HepG2 (cell line): ENCODE measurements at regions not wholly inside any gene's neighbourhood (a gene's known extent, or its start where the extent isn't known, plus 50 kb on each side); places are given as distances from the start of the nearest gene placed in this dataset.

Source experiments
- ATAC-seq: fragments of 200-7000 bp; cut with Tn5 transposase; 3 replicates; pipeline ENCODE4 v1.9.1; 2020; ENCODE audit warnings: mild to moderate bottlenecking, moderate library complexity
- BruUV-seq: library from RNA; stranded (reverse); fragments of 400-500 nt; replicated peaks from 2 replicates; lab custom pipeline; 2021; lab: Mats Ljungman, UMichigan
- CTCF ChIA-PET: fragments of 300-600 bp; formaldehyde crosslinking; extraction: SDS; loops from one replicate; lab custom pipeline; 2021; ENCODE audit warnings: low total read pairs, inconsistent platforms, low intra/inter-chr PET ratio; lab: Yijun Ruan, JAX
- POLR2A ChIA-PET: fragments of 350-600 bp; sonication (Branson Sonifier 250); formaldehyde crosslinking; loops from one replicate; lab custom pipeline; 2020; ENCODE audit warnings: antibody characterized with exemption, inconsistent platforms; lab: Yijun Ruan, JAX
- DNase-seq: peaks from one replicate; pipeline ENCODE4 v3.0.0-alpha.2; 2015; ENCODE audit warnings: low spot score
- FAIRE-seq: peaks from 3 replicates; lab custom pipeline; 2011; peaks lifted over from hg19 to GRCh38; lab: Jason Lieb, UNC
- H2AFZ ChIP-seq: one replicate; pipeline ENCODE4 v1.6.1; 2011; ENCODE audit warnings: low read length, inconsistent platforms
- H3K27ac ChIP-seq: fragments of 300-600 bp; 3 replicates; pipeline ENCODE4 v1.8.0; 2011; ENCODE audit warnings: mixed run types, mild to moderate bottlenecking, mixed read lengths, low read length, inconsistent platforms; ENCODE audit not compliant: insufficient read depth; ENCODE audit errors: extremely low read length
- H3K27me3 ChIP-seq, 2 experiments: fragments of 200-600 bp in 1 of 2; 2 replicates in 1 of 2; 3 replicates in 1 of 2; pipeline versions ENCODE4 v1.6.0 to v1.8.0; 2011; ENCODE audit warnings: low read length in 2 of 2, mild to moderate bottlenecking in 2 of 2, moderate library complexity in 2 of 2, inconsistent platforms in 1 of 2; ENCODE audit not compliant: insufficient read depth in 2 of 2, control insufficient read depth in 1 of 2
- H3K36me3 ChIP-seq, 2 experiments: fragments of 200-600 bp in 1 of 2; replicated peaks in 1 of 2; 2 replicates in 1 of 2; 3 replicates in 1 of 2; pipeline versions ENCODE4 v1.5.1 to v1.8.0; 2011; ENCODE audit warnings: low read length in 2 of 2, inconsistent platforms in 1 of 2; ENCODE audit not compliant: insufficient read depth in 2 of 2, control insufficient read depth in 1 of 2
- H3K4me1 ChIP-seq: 2 replicates; pipeline ENCODE4 v1.5.1; 2012; ENCODE audit warnings: low read length, inconsistent platforms; ENCODE audit not compliant: insufficient read depth
- H3K4me2 ChIP-seq: 2 replicates; pipeline ENCODE4 v1.6.0; 2011; ENCODE audit warnings: low read depth, low read length, inconsistent platforms
- H3K4me3 ChIP-seq, 3 experiments: fragments of 200-600 bp in 1 of 3; sonication (generic), shearing (Covaris generic) in 1 of 3; replicated peaks in 1 of 3; 2 replicates each; pipeline ENCODE4 v1.5.1; 2011 to 2016; ENCODE audit warnings: low read length in 3 of 3, inconsistent platforms in 2 of 3, low read depth in 2 of 3, mild to moderate bottlenecking in 2 of 3, control low read depth in 1 of 3, mixed read lengths in 1 of 3; ENCODE audit not compliant: insufficient read depth in 1 of 3
- H3K79me2 ChIP-seq: one replicate; pipeline ENCODE4 v1.6.1; 2011; ENCODE audit warnings: low read length, inconsistent platforms; ENCODE audit not compliant: insufficient read depth
- H3K9ac ChIP-seq: 2 replicates; pipeline ENCODE4 v1.6.0; 2011; ENCODE audit warnings: mild to moderate bottlenecking, low read depth, low read length, inconsistent platforms; ENCODE audit not compliant: insufficient read depth
- H3K9me3 ChIP-seq: 2 replicates; pipeline ENCODE4 v1.5.1; 2012; ENCODE audit warnings: mild to moderate bottlenecking, low read length
- H4K20me1 ChIP-seq: 2 replicates; pipeline ENCODE4 v1.6.0; 2011; ENCODE audit warnings: inconsistent platforms, mild to moderate bottlenecking, low read length, moderate library complexity; ENCODE audit not compliant: insufficient read depth
- CEBPB ChIP-seq: IDR thresholded peaks from 2 replicates; pipeline ENCODE4 v1.6.1; 2011; ENCODE audit warnings: low read depth, low read length, improper control_type of control experiment, borderline replicate concordance
- CENPX ChIP-seq: sonication (generic); formaldehyde crosslinking; IDR thresholded peaks from 2 replicates; pipeline ENCODE4 v1.9.0; 2021; ENCODE audit warnings: mild to moderate bottlenecking, missing genetic modification reagents, moderate library complexity
- GPN1 ChIP-seq: sonication (generic); formaldehyde crosslinking; IDR thresholded peaks from 2 replicates; pipeline ENCODE4 v1.5.1; 2020; ENCODE audit warnings: missing genetic modification reagents, borderline replicate concordance
- XRCC5 ChIP-seq: fragments of 200-400 bp; formaldehyde crosslinking; optimal IDR thresholded peaks from 2 replicates; pipeline ENCODE3; 2017; ENCODE audit warnings: mild to moderate bottlenecking, low read length
- ZC3H13 ChIP-seq: sonication (generic); formaldehyde crosslinking; IDR thresholded peaks from 2 replicates; pipeline ENCODE4 v1.8.1; 2023; ENCODE audit warnings: mild to moderate bottlenecking, missing genetic modification reagents, moderate library complexity
- ZNF224 ChIP-seq: sonication (generic); formaldehyde crosslinking; IDR thresholded peaks from 2 replicates; pipeline ENCODE4 v1.5.0; 2020; ENCODE audit warnings: mild to moderate bottlenecking, missing genetic modification reagents
- ZNF329 ChIP-seq: sonication (generic); formaldehyde crosslinking; IDR thresholded peaks from 2 replicates; pipeline ENCODE4 v1.9.0; 2021; ENCODE audit warnings: low read depth, mild to moderate bottlenecking, missing genetic modification reagents
- ZNF790 ChIP-seq: sonication (generic); formaldehyde crosslinking; IDR thresholded peaks from 2 replicates; pipeline ENCODE4 v1.8.0; 2022; ENCODE audit warnings: missing genetic modification reagents, mild to moderate bottlenecking, borderline replicate concordance
- ZSCAN22 ChIP-seq: sonication (generic); formaldehyde crosslinking; IDR thresholded peaks from 2 replicates; pipeline ENCODE4 v1.4.0; 2020; ENCODE audit warnings: mild to moderate bottlenecking, missing genetic modification reagents
- WGBS: methylation state at CpG from one replicate; pipeline ENCODE4 v1.1.6; 2017; ENCODE audit warnings: low lambda C conversion rate; 5-methylcytosine and 5-hydroxymethylcytosine counted together
- in situ Hi-C: cut with HindIII; loops from 2 replicates; pipeline ENCODE4 v1.10.0; 2017; ENCODE audit warnings: low pct_unique_long_range_greater_than_20kb; ENCODE audit not compliant: extremely low pct_ligation_motif_present
- intact Hi-C: fragments of 100-400 bp; cut with micrococcal nuclease; formaldehyde crosslinking; loops from one replicate; pipeline ENCODE4 v1.10.0; 2022; ENCODE audit not compliant: unreplicated experiment
- TF ChIP-seq, protein P1 (sequence below): sonication (generic); formaldehyde crosslinking; IDR thresholded peaks from 2 replicates; pipeline ENCODE4 v1.4.0; 2020; ENCODE audit warnings: missing genetic modification reagents
- TF ChIP-seq, protein P2 (sequence below): sonication (generic); formaldehyde crosslinking; IDR thresholded peaks from 2 replicates; pipeline ENCODE4 v1.4.0; 2020; ENCODE audit warnings: missing genetic modification reagents
- TF ChIP-seq, protein P3 (sequence below): sonication (generic); formaldehyde crosslinking; IDR thresholded peaks from 2 replicates; pipeline ENCODE4 v1.4.0; 2020; ENCODE audit warnings: mild to moderate bottlenecking, missing genetic modification reagents
- TF ChIP-seq, protein P4 (sequence below): sonication (generic); formaldehyde crosslinking; IDR thresholded peaks from 2 replicates; pipeline ENCODE4 v1.5.0; 2020; ENCODE audit warnings: mild to moderate bottlenecking, missing genetic modification reagents, moderate library complexity

- in situ Hi-C loops = no loop called here
- Histone ChIP-seq H3K36me3 (no peaks in the 10 kb centered on the region), H3K27ac (no peak overlapping the region), H3K9ac (no peak overlapping the region), H3K79me2 (no peaks in the 10 kb centered on the region), H4K20me1 (no peaks in the 10 kb centered on the region)
- no peak for ATAC-seq
- TF ChIP-seq XRCC5 (no peak), ZNF790 (CRISPR knock-in tag) (no peak), ZC3H13 (no peak), GPN1 (CRISPR knock-in tag) (no peak), ZNF329 (no peak), CENPX (CRISPR knock-in tag) (no peak), CEBPB (no peak), ZSCAN22 (CRISPR knock-in tag) (no peak), ZNF224 (CRISPR knock-in tag) (no peak)
- TF ChIP-seq, protein P1, sequence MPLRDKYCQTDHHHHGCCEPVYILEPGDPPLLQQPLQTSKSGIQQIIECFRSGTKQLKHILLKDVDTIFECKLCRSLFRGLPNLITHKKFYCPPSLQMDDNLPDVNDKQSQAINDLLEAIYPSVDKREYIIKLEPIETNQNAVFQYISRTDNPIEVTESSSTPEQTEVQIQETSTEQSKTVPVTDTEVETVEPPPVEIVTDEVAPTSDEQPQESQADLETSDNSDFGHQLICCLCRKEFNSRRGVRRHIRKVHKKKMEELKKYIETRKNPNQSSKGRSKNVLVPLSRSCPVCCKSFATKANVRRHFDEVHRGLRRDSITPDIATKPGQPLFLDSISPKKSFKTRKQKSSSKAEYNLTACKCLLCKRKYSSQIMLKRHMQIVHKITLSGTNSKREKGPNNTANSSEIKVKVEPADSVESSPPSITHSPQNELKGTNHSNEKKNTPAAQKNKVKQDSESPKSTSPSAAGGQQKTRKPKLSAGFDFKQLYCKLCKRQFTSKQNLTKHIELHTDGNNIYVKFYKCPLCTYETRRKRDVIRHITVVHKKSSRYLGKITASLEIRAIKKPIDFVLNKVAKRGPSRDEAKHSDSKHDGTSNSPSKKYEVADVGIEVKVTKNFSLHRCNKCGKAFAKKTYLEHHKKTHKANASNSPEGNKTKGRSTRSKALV (CRISPR knock-in tag) = no peak
- TF ChIP-seq, protein P2, sequence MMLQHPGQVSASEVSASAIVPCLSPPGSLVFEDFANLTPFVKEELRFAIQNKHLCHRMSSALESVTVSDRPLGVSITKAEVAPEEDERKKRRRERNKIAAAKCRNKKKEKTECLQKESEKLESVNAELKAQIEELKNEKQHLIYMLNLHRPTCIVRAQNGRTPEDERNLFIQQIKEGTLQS (CRISPR knock-in tag) = no peak
- TF ChIP-seq, protein P3, sequence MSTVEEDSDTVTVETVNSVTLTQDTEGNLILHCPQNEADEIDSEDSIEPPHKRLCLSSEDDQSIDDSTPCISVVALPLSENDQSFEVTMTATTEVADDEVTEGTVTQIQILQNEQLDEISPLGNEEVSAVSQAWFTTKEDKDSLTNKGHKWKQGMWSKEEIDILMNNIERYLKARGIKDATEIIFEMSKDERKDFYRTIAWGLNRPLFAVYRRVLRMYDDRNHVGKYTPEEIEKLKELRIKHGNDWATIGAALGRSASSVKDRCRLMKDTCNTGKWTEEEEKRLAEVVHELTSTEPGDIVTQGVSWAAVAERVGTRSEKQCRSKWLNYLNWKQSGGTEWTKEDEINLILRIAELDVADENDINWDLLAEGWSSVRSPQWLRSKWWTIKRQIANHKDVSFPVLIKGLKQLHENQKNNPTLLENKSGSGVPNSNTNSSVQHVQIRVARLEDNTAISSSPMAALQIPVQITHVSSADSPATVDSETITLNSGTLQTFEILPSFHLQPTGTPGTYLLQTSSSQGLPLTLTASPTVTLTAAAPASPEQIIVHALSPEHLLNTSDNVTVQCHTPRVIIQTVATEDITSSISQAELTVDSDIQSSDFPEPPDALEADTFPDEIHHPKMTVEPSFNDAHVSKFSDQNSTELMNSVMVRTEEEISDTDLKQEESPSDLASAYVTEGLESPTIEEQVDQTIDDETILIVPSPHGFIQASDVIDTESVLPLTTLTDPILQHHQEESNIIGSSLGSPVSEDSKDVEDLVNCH (CRISPR knock-in tag) = no peak
- TF ChIP-seq, protein P4, sequence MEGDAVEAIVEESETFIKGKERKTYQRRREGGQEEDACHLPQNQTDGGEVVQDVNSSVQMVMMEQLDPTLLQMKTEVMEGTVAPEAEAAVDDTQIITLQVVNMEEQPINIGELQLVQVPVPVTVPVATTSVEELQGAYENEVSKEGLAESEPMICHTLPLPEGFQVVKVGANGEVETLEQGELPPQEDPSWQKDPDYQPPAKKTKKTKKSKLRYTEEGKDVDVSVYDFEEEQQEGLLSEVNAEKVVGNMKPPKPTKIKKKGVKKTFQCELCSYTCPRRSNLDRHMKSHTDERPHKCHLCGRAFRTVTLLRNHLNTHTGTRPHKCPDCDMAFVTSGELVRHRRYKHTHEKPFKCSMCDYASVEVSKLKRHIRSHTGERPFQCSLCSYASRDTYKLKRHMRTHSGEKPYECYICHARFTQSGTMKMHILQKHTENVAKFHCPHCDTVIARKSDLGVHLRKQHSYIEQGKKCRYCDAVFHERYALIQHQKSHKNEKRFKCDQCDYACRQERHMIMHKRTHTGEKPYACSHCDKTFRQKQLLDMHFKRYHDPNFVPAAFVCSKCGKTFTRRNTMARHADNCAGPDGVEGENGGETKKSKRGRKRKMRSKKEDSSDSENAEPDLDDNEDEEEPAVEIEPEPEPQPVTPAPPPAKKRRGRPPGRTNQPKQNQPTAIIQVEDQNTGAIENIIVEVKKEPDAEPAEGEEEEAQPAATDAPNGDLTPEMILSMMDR (CRISPR knock-in tag) = no peak
- TF ChIP-seq, all 625 proteins: peak for 0
- BruUV-seq = no TSS peak
- H2AFZ ChIP-seq = no peak overlapping the region
- intact Hi-C loops = no loop called here
- no peak for DNase-seq
- peaks cover 6% of the 10 kb centered on the region; the same call in 1 of the 2 replicates for H3K9me3 ChIP-seq
- H3K4me3 ChIP-seq = no peak overlapping the region
- ChIA-PET POLR2A (no interaction called here), CTCF (no interaction called here)
- H3K4me1 ChIP-seq = no peaks in the 10 kb centered on the region
- no peak for FAIRE-seq
- 20% methylated on average over 1 of the region's 4 CpGs for WGBS
- H3K4me2 ChIP-seq = no peak overlapping the region
- no peaks in the 10 kb centered on the region for H3K27me3 ChIP-seq
These were observed 957.9 kb upstream of the PRKX start for GRCh38 chrX:4671344-4671743.
